ENCODE measurements at regions not wholly inside any gene's neighbourhood (a gene's known extent, or its start where the extent isn't known, plus 50 kb on each side); places are given as distances from the start of the nearest gene placed in this dataset.

GRCh38 chr5:68759593-68759992 lies 334.2 kb upstream of the SLC30A5 start:
- no peak for DNase-seq

GRCh38 chr5:68762201-68762600 lies 331.6 kb upstream of the SLC30A5 start:
- no peak for DNase-seq

GRCh38 chr5:68766952-68767464 lies 326.8 kb upstream of the SLC30A5 start:
- DNase-seq = no peak

GRCh38 chr5:68770551-68770950 lies 323.3 kb upstream of the SLC30A5 start:
- DNase-seq = no peak

GRCh38 chr5:68771221-68771620 lies 322.6 kb upstream of the SLC30A5 start:
- no peak for DNase-seq

GRCh38 chr5:68771732-68772131 lies 322.1 kb upstream of the SLC30A5 start:
- no peak for DNase-seq

- no peak for DNase-seq
These were observed 317.4 kb upstream of the SLC30A5 start for GRCh38 chr5:68776381-68776780.

GRCh38 chr5:68777135-68777534 lies 316.7 kb upstream of the SLC30A5 start:
- DNase-seq = no peak

- DNase-seq = no peak
These were observed 315.3 kb upstream of the SLC30A5 start for GRCh38 chr5:68778484-68778883.

- no peak for DNase-seq
These were observed 313.4 kb upstream of the SLC30A5 start for GRCh38 chr5:68780299-68780955.

- DNase-seq = no peak
These were observed 300.7 kb upstream of the SLC30A5 start for GRCh38 chr5:68793074-68793473.

- DNase-seq = no peak
These were observed 299.8 kb upstream of the SLC30A5 start for GRCh38 chr5:68793993-68794392.

GRCh38 chr5:68795190-68795589 lies 298.6 kb upstream of the SLC30A5 start:
- no peak for DNase-seq

GRCh38 chr5:68798877-68799843 lies 294.7 kb upstream of the SLC30A5 start:
- no peak for DNase-seq

- no peak for DNase-seq
These were observed 291.4 kb upstream of the SLC30A5 start for GRCh38 chr5:68802430-68802829.

GRCh38 chr5:68803881-68804319 lies 289.9 kb upstream of the SLC30A5 start:
- DNase-seq = no peak

GRCh38 chr5:68804343-68804742 lies 289.5 kb upstream of the SLC30A5 start:
- no peak for DNase-seq

GRCh38 chr5:68805444-68805843 lies 288.4 kb upstream of the SLC30A5 start:
- no peak for DNase-seq

GRCh38 chr5:68817632-68818031 lies 276.2 kb upstream of the SLC30A5 start:
- DNase-seq = no peak

GRCh38 chr5:68818057-68818695 lies 275.6 kb upstream of the SLC30A5 start:
- no peak for DNase-seq

- no peak for DNase-seq
These were observed 274.9 kb upstream of the SLC30A5 start for GRCh38 chr5:68818870-68819269.

- DNase-seq = no peak
These were observed 272.8 kb upstream of the SLC30A5 start for GRCh38 chr5:68821056-68821455.

GRCh38 chr5:68822796-68823195 lies 271.0 kb upstream of the SLC30A5 start:
- no peak for DNase-seq
